GM18909 (cell line): ENCODE measurements at regions not wholly inside any gene's neighbourhood (a gene's known extent, or its start where the extent isn't known, plus 50 kb on each side); places are given as distances from the start of the nearest gene placed in this dataset.

ENCODE experiments used
- ATAC-seq: cut with Tn5 transposase; IDR thresholded peaks from one replicate; pipeline ENCODE4 v1.9.1; 2021; ENCODE audit warnings: mild to moderate bottlenecking; ENCODE audit not compliant: unreplicated experiment, poor library complexity

GRCh38 chr13:21948769-21949474 is 278.0 kb downstream of the FGF9 start:
- peak; percentile 83 for ATAC-seq

GRCh38 chr13:21949818-21950429 is 279.1 kb downstream of the FGF9 start:
- ATAC-seq, result no peak

GRCh38 chr13:21956666-21957065 is 285.8 kb downstream of the FGF9 start:
- ATAC-seq, result no peak

GRCh38 chr13:21957833-21958232 is 287.0 kb downstream of the FGF9 start:
- ATAC-seq, result no peak

- no peak for ATAC-seq
Observed at GRCh38 chr13:21960108-21960507, 289.2 kb downstream of the FGF9 start.

GRCh38 chr13:21964686-21965085 is 293.8 kb downstream of the FGF9 start:
- no peak for ATAC-seq

GRCh38 chr13:21965095-21965494 is 294.2 kb downstream of the FGF9 start:
- ATAC-seq, result no peak

GRCh38 chr13:21966014-21966413 is 295.1 kb downstream of the FGF9 start:
- ATAC-seq, result no peak

GRCh38 chr13:21967871-21968270 is 297.0 kb downstream of the FGF9 start:
- no peak for ATAC-seq

- no peak for ATAC-seq
Observed at GRCh38 chr13:21970172-21970571, 299.3 kb downstream of the FGF9 start.

- no peak for ATAC-seq
Observed at GRCh38 chr13:21970918-21971317, 300.0 kb downstream of the FGF9 start.

- no peak for ATAC-seq
Observed at GRCh38 chr13:21971662-21972621, 301.1 kb downstream of the FGF9 start.

- no peak for ATAC-seq
Observed at GRCh38 chr13:21973437-21974125, 302.7 kb downstream of the FGF9 start.

- no peak for ATAC-seq
Observed at GRCh38 chr13:21974741-21975140, 303.9 kb downstream of the FGF9 start.

GRCh38 chr13:21976159-21976558 is 305.3 kb downstream of the FGF9 start:
- no peak for ATAC-seq

GRCh38 chr13:21979161-21979806 is 308.4 kb downstream of the FGF9 start:
- ATAC-seq, result no peak

- no peak for ATAC-seq
Observed at GRCh38 chr13:21980049-21980448, 309.2 kb downstream of the FGF9 start.

GRCh38 chr13:21984156-21984555 is 313.3 kb downstream of the FGF9 start:
- ATAC-seq, result no peak

- ATAC-seq, result no peak
Observed at GRCh38 chr13:21986602-21987001, 315.7 kb downstream of the FGF9 start.

GRCh38 chr13:21987793-21988192 is 316.9 kb downstream of the FGF9 start:
- no peak for ATAC-seq
